ENCODE measurements at regions not wholly inside any gene's neighbourhood (a gene's known extent, or its start where the extent isn't known, plus 50 kb on each side); places are given as distances from the start of the nearest gene placed in this dataset.
A peak's percentile ranks its signal among the peaks of the same experiment; 100 is the strongest.

DNA sequence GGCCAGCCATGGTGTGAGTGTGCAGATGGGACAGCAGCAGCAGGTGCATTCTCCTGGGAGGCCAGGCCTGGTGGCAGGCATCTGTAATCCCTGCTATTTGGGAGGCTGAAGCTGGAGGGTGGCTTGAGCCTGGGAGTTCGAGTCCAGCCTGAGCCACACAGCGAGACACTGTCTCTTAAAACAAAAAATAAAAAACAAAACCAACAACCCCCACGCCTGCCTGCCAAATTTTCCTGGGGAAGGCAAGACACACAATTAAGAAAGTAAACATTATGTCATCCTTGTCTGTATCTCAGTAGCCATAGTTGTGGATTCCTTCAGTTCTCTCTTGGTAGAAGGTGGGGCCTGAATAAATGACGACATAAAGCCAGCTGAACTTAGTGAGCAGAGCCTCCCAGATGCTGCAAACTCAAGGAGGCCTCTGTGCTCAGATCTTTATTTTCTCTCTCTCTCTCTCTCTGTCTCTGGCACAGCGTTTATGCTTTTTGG is 57.6 kb upstream of the CD34 start:
- no peak overlapping the region for H3K4me3 ChIP-seq
- peaks cover 4 to 11% (median 8%) of the 10 kb centered on the region in 6 donors for H3K4me1 ChIP-seq
- no peak for TF ChIP-seq POLR2AphosphoS5 (IDR thresholded peaks at IDR 0.05)
- TF ChIP-seq, protein P1, sequence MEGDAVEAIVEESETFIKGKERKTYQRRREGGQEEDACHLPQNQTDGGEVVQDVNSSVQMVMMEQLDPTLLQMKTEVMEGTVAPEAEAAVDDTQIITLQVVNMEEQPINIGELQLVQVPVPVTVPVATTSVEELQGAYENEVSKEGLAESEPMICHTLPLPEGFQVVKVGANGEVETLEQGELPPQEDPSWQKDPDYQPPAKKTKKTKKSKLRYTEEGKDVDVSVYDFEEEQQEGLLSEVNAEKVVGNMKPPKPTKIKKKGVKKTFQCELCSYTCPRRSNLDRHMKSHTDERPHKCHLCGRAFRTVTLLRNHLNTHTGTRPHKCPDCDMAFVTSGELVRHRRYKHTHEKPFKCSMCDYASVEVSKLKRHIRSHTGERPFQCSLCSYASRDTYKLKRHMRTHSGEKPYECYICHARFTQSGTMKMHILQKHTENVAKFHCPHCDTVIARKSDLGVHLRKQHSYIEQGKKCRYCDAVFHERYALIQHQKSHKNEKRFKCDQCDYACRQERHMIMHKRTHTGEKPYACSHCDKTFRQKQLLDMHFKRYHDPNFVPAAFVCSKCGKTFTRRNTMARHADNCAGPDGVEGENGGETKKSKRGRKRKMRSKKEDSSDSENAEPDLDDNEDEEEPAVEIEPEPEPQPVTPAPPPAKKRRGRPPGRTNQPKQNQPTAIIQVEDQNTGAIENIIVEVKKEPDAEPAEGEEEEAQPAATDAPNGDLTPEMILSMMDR (IDR thresholded peaks at IDR 0.05 in 8 of 11, conservative IDR thresholded peaks at IDR 0.05 in 3 of 11), result no peak
- no peak for TF ChIP-seq POLR2A (IDR thresholded peaks at IDR 0.05)
- H3K27ac ChIP-seq, result no peak overlapping the region
- 76 to 94% (median 82%) methylated on average over 5 of the region's 5 CpGs for WGBS, 5 donors
- intact Hi-C loops (cut with DNase I; ENCODE audit: low total_unique reads), result no loop called here
- no peaks in the 10 kb centered on the region for H3K36me3 ChIP-seq
- H3K9me3 ChIP-seq, result no peaks in the 10 kb centered on the region
- H3K27me3 ChIP-seq (replicated peaks in 1 of 7), result peaks cover 0 to 12% (median 0%) of the 10 kb centered on the region in 7 donors
- DNase-seq, result no peak

DNA sequence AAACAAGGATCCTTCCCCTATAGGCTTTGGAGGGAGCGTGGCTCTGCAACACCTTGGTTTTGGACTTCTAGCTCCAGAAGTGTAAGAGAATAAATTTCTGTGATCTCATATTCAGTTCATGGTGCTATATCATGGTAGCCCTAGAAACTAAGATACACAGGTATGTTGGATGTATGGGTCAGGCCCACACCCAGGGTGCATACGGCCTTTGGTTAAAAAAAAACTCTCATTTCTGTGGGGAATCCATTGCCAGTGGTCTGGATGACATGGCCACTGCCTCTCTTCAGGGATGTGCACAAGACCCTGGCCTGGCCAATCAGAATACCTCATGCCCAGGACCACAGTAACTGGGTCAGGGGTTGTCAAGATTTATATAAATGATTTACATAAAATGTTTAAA is 56.8 kb upstream of the CD34 start:
- TF ChIP-seq POLR2A (IDR thresholded peaks at IDR 0.05) (no peak), POLR2AphosphoS5 (IDR thresholded peaks at IDR 0.05) (no peak)
- TF ChIP-seq, protein P1 (IDR thresholded peaks at IDR 0.05 in 8 of 11, conservative IDR thresholded peaks at IDR 0.05 in 3 of 11), result no peak
- no peaks in the 10 kb centered on the region for H3K9me3 ChIP-seq

DNA sequence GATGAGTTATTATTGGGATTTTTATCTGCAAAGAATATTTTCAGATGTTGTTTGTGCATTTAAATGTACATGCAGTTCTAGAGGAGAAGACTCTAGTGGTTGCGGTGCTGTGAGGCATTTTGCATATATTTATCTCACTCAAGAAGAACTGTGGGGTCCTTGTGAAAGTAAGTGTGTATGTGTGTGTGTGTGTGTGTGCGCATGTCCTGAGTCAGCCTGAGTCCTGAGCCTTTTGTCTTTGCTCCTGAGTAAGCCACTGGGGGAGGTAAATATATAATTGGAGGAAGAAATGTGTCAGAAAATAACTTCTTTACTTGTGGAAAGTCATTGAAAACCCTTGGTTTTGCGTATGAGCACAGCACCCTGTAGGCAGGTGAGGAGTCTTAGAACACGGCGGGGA is 55.6 kb upstream of the CD34 start:
- no peak for DNase-seq
- no peak overlapping the region for H3K27ac ChIP-seq
- H3K36me3 ChIP-seq, result no peaks in the 10 kb centered on the region
- H3K4me1 ChIP-seq, result peaks cover 5 to 27% (median 19%) of the 10 kb centered on the region in 6 donors
- intact Hi-C loops (cut with DNase I; ENCODE audit: low total_unique reads), result no loop called here
- no peaks in the 10 kb centered on the region for H3K27me3 ChIP-seq (replicated peaks in 1 of 7)
- WGBS, 5 donors, result 81 to 91% (median 88%) methylated on average over 5 of the region's 5 CpGs
- no peaks in the 10 kb centered on the region for H3K9me3 ChIP-seq
- TF ChIP-seq POLR2A (IDR thresholded peaks at IDR 0.05) (no peak), POLR2AphosphoS5 (IDR thresholded peaks at IDR 0.05) (no peak)
- TF ChIP-seq, protein P1 (IDR thresholded peaks at IDR 0.05 in 8 of 11, conservative IDR thresholded peaks at IDR 0.05 in 3 of 11), result no peak
- no peak overlapping the region for H3K4me3 ChIP-seq

More for the DNA sequence above, 56.8 kb upstream of the CD34 start:
- no peak overlapping the region for H3K4me3 ChIP-seq
- no peak for DNase-seq
- H3K36me3 ChIP-seq, result no peaks in the 10 kb centered on the region
- no peak overlapping the region for H3K27ac ChIP-seq
- H3K4me1 ChIP-seq, result peaks cover 5 to 19% (median 15%) of the 10 kb centered on the region in 6 donors
- 90 to 100% (median 95%) methylated on average over 2 of the region's 2 CpGs for WGBS, 5 donors
- H3K27me3 ChIP-seq (replicated peaks in 1 of 7), result peaks cover 0 to 6% (median 0%) of the 10 kb centered on the region in 7 donors
- intact Hi-C loops (cut with DNase I; ENCODE audit: low total_unique reads), result no loop called here

DNA sequence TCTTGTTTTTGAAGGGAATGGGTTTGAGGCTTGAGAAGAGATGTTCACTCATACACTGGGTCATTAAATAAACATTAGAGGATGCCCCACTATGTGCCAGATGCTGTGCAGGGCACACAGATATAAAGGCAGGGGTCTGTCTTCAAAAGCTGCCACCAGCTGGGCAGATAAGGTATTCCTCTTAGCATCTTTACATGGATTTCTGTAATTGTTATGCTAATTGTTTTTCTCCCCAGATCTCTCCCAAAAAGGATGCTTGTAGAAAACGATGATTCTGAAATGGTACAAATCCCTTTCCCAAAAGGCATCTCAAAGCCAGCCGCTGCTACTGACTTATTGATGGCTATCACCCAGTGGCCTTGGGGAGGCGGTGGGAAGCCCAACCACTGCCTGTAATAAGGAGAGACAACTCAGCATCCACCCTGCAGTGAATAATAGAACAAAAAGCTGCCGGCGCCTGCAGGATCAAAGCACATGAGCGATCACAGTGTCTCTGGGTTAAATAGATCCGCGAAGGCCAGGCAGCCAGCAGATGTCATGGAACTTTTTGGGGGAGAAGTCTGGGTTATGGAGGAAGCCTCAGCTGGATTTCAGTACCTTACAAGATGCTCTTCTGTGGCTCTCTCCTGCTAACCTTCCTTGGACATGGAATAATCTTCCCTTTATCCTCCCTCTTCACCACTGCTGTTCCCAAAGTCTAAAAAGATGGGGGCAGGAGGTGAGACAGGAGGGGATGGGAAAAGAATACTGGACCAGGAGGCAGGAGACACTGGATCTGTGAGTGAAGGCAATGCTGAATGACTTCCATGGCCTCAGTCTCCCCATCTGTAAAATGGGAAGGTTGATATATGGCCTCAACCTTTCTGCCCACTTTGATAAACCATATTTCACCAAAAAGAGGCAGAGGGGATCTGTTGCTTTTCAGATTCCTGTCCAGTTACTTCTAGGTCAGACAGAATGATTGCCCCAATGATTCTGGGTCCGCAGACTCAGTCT is 54.8 kb upstream of the CD34 start:
- H3K27ac ChIP-seq, result peak overlapping the region in 1 of 8 donors; percentile 90

More for the DNA sequence above, 54.8 kb upstream of the CD34 start:
- Histone ChIP-seq H3K9me3 (no peaks in the 10 kb centered on the region), H3K4me3 (no peak overlapping the region), H3K4me1 (peaks cover 5 to 27% (median 19%) of the 10 kb centered on the region in 6 donors), H3K36me3 (no peaks in the 10 kb centered on the region), H3K27me3 (replicated peaks in 1 of 7) (peaks cover 0 to 1% (median 0%) of the 10 kb centered on the region in 7 donors)
- DNase-seq, result no peak
- WGBS, 5 donors, result 76 to 90% (median 87%) methylated on average over 9 of the region's 9 CpGs
- no peak for TF ChIP-seq POLR2AphosphoS5 (IDR thresholded peaks at IDR 0.05)
- TF ChIP-seq, protein P1 (IDR thresholded peaks at IDR 0.05 in 8 of 11, conservative IDR thresholded peaks at IDR 0.05 in 3 of 11), result no peak
- no peak for TF ChIP-seq POLR2A (IDR thresholded peaks at IDR 0.05)
- intact Hi-C loops (cut with DNase I; ENCODE audit: low total_unique reads), result no loop called here

Measured in spleen (tissue), 11 donors.